ENCODE measurements at regions not wholly inside any gene's neighbourhood (a gene's known extent, or its start where the extent isn't known, plus 50 kb on each side); places are given as distances from the start of the nearest gene placed in this dataset.

DNA sequence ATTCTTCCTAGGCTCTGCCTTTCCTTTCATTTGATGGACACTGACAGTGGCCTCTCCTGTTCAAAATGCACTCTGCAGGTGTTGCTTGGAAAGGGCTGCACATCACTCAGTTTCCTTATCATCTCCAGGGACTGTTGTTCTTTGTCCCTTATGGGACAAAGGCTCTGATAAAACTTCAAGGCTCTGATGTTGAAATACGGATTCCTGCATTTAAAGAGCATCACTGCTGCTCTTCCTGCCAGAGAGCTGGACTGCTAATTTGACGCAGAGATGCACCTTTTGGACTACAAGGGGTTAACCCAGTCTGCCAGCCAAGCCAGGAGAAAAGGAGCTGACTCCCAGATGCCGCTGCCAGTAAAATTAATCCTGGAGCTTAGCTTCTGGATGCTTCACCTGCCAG lies 952.1 kb downstream of the DIAPH3 start:
- TF ChIP-seq POLR2AphosphoS5 (IDR thresholded peaks at IDR 0.05; ENCODE audit: low read depth, low read length) = no peak
- no peak for TF ChIP-seq POLR2A (IDR thresholded peaks at IDR 0.05; ENCODE audit: low read depth, low read length)

Measured in GM12891 (cell line).